OCI-LY7 (cell line): ENCODE measurements at regions not wholly inside any gene's neighbourhood (a gene's known extent, or its start where the extent isn't known, plus 50 kb on each side); places are given as distances from the start of the nearest gene placed in this dataset.

ENCODE experiments used
- EZH2phosphoT487 ChIP-seq: fragments of 200-600 bp; sonication (generic); IDR thresholded peaks from 2 replicates; pipeline ENCODE4 v1.6.1; 2018; ENCODE audit warnings: low read depth, borderline replicate concordance, mild to moderate bottlenecking, mixed run types, antibody characterized with exemption, low read length, moderate library complexity, mixed read lengths
- TF ChIP-seq, protein P1 (sequence below): fragments of 200-600 bp; sonication (generic); conservative IDR thresholded peaks from 2 replicates; pipeline ENCODE4 v1.5.1; 2014; ENCODE audit warnings: mild to moderate bottlenecking, antibody characterized with exemption, low read length, moderate library complexity, mixed read lengths

DNA sequence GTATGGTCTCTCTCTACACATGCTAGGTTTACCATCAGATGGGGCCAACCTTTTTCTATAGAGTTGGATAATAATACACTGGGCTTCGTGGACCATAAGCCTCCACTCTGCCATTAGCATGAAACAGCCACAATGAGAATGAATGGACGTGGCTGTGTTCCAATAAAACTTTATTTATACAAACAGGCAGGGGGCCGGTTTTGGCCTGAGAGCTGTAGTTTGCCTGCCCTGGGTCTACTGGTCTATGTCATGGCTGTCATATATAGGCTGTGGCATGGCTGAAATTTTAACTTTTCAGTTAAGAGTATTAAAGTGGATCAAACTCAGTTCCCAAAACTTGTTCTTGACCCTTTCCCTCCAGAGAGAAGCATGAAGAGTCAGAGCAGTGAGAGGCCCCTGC is 120.3 kb upstream of the MYL2 start:
- no peak for TF ChIP-seq EZH2phosphoT487
- TF ChIP-seq, protein P1, sequence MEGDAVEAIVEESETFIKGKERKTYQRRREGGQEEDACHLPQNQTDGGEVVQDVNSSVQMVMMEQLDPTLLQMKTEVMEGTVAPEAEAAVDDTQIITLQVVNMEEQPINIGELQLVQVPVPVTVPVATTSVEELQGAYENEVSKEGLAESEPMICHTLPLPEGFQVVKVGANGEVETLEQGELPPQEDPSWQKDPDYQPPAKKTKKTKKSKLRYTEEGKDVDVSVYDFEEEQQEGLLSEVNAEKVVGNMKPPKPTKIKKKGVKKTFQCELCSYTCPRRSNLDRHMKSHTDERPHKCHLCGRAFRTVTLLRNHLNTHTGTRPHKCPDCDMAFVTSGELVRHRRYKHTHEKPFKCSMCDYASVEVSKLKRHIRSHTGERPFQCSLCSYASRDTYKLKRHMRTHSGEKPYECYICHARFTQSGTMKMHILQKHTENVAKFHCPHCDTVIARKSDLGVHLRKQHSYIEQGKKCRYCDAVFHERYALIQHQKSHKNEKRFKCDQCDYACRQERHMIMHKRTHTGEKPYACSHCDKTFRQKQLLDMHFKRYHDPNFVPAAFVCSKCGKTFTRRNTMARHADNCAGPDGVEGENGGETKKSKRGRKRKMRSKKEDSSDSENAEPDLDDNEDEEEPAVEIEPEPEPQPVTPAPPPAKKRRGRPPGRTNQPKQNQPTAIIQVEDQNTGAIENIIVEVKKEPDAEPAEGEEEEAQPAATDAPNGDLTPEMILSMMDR = no peak
